ENCODE measurements at regions not wholly inside any gene's neighbourhood (a gene's known extent, or its start where the extent isn't known, plus 50 kb on each side); places are given as distances from the start of the nearest gene placed in this dataset.

DNA sequence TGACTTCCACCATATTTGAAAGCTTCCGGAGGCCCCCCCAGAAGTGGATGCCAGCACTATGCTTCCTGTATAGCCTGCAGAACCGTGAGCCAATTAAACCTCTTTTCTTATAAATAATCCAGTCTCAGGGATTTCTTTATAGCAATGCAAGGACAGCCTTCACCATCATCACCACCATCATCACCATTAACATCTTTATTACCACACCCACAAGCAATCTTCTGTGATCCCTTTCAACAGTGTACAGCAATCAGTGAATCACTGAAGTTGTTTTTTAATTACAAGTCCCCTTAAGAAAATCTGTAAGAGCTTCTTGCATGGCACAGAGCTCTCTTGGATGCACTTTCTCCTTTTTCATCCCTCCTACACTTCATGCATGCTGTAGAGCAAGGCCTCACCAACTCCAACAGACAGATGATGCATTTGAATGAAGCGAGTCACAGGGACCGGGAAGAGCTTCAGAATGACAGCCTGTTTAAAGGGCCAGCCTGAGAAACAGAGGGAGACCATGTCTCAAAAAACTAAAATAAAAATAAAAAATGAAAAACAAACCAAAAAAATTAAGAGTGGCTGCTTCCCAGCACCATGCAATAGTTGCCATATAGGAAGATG lies 83.6 kb upstream of the VASH1 start:
- TF ChIP-seq CTCF (IDR thresholded peaks at IDR 0.05; ENCODE audit: low read depth, low read length) (no peak), EZH2phosphoT487 (IDR thresholded peaks at IDR 0.05; ENCODE audit: low read depth) (no peak)

All from OCI-LY3 (cell line).